HFF-Myc (cell line): ENCODE measurements at regions not wholly inside any gene's neighbourhood (a gene's known extent, or its start where the extent isn't known, plus 50 kb on each side); places are given as distances from the start of the nearest gene placed in this dataset.

Source experiments
- DNase-seq: peaks from one replicate; pipeline ENCODE4 v3.0.0-alpha.2; 2011; ENCODE audit warnings: low read depth; ENCODE audit errors: extremely low read depth
- H3K4me3 ChIP-seq: replicated peaks from 2 replicates; pipeline ENCODE4 v1.5.1; 2011; ENCODE audit warnings: low read depth, mild to moderate bottlenecking, control low read depth, low read length
- CTCF ChIP-seq: IDR thresholded peaks from 2 replicates; pipeline ENCODE4 v1.5.1; 2012; ENCODE audit warnings: mild to moderate bottlenecking, low read depth, low read length, control low read depth; ENCODE audit errors: missing control alignments

GRCh38 chr2:40034801-40035200 is 255.7 kb upstream of the THUMPD2 start:
- no peak overlapping the region for H3K4me3 ChIP-seq
- TF ChIP-seq CTCF, result no peak
- DNase-seq, result no peak

GRCh38 chr2:40034198-40034597 is 255.1 kb upstream of the THUMPD2 start:
- no peak for TF ChIP-seq CTCF
- no peak overlapping the region for H3K4me3 ChIP-seq
- DNase-seq, result no peak

GRCh38 chr2:40033781-40034180 is 254.7 kb upstream of the THUMPD2 start:
- H3K4me3 ChIP-seq, result no peak overlapping the region
- no peak for DNase-seq

GRCh38 chr2:40032650-40033319 is 253.7 kb upstream of the THUMPD2 start:
- no peak for TF ChIP-seq CTCF
- no peak overlapping the region for H3K4me3 ChIP-seq
- DNase-seq, result no peak

More at GRCh38 chr2:40033781-40034180, 254.7 kb upstream of the THUMPD2 start:
- TF ChIP-seq CTCF, result no peak

GRCh38 chr2:40030456-40030975 is 251.5 kb upstream of the THUMPD2 start:
- DNase-seq, result no peak
- TF ChIP-seq CTCF, result no peak
- no peak overlapping the region for H3K4me3 ChIP-seq

GRCh38 chr2:40028792-40029488 is 249.9 kb upstream of the THUMPD2 start:
- no peak for DNase-seq
- no peak for TF ChIP-seq CTCF
- no peak overlapping the region for H3K4me3 ChIP-seq
